HG02642 (cell line): ENCODE measurements at regions not wholly inside any gene's neighbourhood (a gene's known extent, or its start where the extent isn't known, plus 50 kb on each side); places are given as distances from the start of the nearest gene placed in this dataset.
"Not testable (repeated sequence)": the region's sequence is repeated elsewhere in the genome, so short reads cannot be mapped to it uniquely, and the experiment has no call there.

Experiments used
- ATAC-seq: cut with Tn5 transposase; IDR thresholded peaks from one replicate; pipeline ENCODE4 v1.9.1; 2021; ENCODE audit warnings: mild to moderate bottlenecking; ENCODE audit not compliant: unreplicated experiment, poor library complexity

DNA sequence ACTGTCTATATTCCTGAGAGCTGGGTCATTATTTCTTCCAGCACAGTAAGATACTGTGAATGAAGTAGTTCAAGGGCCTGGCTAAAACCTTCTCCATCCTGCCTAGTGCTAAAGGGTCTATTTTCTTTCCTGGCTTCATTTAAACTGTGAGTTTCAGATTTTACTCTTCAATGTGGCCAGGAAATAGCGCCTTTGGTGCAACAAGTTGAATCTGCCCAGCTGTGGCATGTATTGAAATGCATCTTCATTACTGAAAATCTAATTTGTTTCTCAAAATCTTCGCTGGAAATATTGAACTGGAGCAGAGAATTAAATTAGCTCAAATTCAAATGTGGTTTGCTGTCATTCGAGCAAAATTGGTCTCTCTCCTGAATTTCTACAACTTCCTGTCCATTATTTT lies 114.6 kb upstream of the KCNG1 start:
- no peak for ATAC-seq

DNA sequence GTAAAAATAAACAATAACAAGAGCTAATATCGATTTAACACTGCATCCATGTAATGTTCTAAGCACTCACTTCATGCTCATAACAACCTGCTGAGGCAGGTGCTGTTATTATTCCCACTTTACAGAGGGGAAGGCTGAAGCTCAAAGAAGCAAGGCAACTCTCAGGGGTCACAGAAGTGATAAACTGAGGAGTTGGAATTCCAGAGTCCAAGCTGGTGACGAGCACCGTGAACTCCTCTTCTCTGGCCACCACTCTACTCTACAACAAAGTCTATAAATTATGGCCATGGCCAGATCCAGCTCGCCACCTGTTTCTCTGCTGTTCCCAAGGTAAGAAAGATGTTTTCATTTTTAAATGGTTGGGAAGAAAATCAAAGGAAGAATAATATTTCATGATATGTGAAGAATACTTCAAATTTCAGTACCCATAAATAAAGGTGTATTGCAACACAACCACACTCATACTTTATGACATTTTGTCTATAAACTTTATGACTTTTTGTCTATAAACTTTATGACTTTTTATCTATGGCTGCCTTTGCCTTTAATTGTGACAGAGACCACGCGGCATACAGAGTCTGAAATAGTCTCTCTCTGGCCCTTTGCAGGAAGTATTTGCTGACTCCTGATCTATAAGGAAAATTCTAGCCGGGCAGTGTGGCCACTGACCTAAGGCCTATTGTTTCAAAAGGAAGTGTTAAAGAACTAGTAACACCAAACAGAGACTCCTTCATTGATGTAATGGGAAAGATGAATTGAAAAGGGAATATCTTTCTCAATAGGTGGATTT lies 113.2 kb upstream of the KCNG1 start:
- ATAC-seq, result no peak

DNA sequence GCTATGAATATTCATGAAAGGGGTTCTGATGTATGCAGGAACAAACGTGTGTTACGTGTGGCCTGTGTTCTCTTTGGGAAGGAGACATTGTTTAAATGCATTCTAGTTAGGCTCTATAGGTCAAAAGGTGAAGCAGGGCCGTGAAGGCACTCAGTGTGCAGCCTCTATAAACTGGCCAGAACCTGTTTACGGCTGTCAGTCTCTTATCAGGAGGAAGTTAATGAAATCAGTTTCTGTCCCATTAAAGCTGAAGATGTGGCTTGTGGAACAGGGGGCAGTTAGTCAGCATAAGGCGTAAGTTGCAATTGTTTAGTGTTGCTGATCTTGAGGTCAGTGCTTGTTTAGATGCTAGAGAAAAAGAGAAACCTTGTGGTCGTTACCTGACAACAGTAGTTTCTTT lies 111.5 kb upstream of the KCNG1 start:
- no peak for ATAC-seq

DNA sequence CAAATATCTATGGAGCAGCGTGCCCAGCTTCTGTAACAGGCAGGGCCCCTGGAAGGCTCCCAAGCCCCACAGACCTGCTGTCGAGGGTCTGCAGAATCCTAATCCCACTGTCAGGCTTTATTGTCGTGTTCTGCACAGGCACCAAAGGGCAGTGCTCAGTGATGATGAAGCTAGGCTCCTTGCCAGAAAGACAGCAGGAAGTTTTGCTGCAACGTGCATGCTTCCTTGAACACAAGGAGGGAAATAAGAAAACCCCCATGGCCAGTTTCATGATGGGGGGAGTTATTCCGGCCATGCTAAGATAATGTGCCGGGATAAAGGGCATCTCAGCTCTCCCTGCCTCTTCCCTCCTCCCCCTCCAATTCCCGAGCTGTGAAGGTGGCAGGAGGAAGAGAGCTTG lies 109.4 kb upstream of the KCNG1 start:
- ATAC-seq, result no peak

DNA sequence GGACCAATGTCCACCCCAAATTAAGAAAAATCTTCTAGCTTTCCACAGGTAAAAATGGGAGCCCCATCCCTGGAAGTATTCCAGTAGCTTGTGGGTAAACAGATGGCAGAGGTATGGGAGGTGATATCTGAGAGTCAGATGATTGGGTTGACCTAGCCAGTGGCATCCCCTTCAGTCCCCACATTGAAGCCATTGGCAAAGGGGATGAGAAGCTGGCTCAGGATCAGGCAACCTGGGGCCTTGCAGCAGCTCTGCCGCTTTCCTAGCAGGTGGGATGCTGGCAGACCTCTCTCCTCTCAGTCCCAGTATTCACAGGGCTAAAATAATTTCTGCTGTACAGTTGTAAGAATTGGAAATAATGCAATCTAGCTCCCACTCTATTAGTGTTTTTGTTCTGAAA lies 108.9 kb upstream of the KCNG1 start:
- no peak for ATAC-seq

DNA sequence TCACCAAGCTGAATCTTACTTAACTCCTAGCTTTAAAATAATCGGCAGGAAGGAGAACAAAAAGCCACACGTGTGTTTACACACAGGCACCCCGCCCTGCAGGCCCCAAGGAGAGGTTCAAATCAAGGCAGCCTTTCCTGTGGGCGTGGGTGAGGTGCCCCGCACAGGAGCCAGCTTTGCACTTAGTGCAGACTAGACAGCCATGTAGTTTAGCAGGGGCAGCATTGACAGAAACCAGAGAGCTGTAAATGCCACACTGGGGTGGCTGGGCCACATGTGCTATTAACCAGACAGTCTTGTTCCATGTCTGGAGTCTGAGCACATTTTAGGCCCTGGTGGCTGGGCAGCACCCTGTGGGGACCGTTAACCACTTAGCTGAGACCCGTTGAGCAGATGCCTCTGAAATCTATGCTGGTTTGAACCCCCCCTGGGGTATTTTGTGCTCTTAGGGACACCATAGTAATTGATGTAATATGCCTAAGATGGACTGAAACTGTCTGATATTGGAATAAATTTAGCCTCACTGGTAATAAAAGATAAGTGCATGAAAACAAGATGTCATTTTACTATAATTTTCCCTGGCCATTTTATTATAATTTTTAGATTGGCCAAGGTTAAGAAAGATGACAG lies 106.4 kb upstream of the KCNG1 start:
- ATAC-seq, result no peak

DNA sequence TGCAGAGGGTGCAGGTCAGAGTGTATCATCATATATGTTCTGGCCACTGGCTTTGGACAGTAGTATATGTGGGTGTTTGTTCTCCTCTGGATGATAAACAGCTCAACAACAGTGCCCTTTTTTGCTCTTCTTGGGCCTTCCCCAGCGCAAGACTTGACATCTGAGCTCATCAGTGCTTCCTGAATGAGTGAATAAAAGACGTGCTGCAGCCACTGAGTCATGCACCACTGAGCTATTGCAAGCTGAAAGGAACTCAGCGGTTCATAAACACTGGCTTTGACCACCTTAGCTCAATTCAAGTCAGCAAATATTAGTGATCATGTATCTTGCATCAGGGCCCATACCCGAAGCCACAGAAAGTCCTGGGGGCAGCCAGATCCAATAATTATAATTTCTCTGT lies 105.3 kb upstream of the KCNG1 start:
- ATAC-seq, result no peak

DNA sequence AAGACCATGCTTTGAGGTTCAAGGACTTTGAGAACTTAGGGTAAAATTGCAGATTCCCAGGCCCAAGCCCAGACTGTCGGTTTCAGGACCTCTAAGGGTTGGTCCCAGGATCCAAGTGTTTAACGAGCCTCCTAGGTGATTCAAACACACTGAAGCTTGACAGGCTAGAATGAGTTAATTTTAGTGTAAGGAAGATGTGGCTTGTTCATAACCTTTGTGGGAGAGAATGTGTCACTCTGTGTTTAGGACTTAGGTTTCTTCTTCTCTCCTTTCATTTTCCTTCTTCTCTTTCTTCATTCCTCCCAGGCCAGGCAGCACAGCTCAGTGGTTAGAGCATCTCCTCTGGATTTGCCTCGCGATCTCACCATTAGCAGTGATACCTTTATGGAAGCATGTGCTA lies 104.8 kb upstream of the KCNG1 start:
- ATAC-seq, result no peak

DNA sequence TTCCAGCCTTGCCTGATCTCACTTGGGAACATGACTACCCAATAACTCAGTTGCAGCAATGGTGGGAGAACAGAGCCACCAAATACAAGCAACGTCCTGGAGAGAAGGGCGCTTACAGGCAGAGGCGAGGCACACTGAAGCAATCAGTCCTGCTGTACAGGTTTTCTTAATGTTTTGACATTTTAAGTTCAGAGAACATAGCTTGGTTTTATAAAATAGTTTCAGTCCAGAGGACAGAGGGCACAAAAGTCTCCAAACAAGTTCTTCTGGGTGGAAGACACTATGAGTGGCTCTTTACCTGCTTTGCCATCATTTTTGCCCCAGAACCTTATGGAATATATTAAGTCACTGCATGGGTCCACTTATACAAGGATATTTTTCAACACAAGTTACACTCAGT lies 103.4 kb upstream of the KCNG1 start:
- no peak for ATAC-seq

DNA sequence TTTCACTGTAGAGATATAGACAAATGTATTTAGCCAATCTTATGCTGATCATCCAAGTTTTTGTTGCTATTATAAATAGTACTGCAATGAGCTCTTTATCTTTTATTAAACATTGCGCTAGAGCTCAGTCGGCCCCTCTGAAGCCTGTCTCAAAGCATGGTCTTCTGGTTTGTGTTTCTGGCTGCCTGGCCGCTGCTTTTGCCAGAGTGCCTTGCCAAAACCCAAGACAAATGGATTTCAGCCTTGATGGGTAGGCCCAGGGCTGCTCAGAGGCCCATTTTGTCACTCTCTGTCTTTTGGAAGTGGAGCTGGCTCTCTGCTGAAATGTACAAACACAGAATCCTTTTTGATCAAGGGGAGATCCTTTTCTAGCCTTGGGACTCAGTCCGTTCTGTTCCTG lies 102.9 kb upstream of the KCNG1 start:
- no peak for ATAC-seq

DNA sequence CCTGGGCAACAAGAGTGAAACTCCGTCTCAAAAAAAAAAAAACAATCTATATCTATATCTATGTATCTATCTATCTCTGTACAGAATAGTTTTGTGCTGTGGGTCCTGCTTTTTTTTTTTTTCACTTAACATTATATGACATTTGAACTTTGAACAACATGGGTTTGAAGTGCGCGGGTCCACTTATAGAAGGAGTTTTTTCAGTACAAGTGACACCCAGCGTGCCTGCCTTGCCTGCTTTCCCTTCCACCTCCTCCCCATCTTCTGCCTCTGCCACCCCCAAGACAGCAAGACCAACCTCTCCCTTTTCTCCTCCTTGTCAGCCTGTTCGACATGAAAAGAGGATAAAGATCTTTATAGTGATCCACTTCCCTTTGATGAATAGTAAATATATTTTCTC lies 102.2 kb upstream of the KCNG1 start:
- ATAC-seq, result no peak

DNA sequence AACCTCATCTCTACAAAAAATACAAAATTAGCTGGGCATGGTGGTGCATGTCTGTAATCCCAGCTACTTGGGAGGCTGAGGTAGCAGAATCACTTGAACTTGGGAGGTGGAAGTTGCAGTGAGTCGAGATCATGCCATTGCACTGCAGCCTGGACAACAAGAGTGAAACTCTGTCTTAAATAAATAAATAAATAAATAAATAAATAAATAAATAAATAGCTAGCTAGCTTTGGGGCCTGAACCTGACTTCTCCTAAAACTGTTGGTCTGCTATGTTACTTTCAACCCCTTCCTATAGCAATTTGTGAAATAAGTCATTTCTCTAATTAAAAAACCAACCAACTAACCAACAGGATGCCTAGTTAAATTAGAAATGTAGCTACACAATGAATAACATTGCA lies 101.0 kb upstream of the KCNG1 start:
- not testable (repeated sequence) for ATAC-seq

DNA sequence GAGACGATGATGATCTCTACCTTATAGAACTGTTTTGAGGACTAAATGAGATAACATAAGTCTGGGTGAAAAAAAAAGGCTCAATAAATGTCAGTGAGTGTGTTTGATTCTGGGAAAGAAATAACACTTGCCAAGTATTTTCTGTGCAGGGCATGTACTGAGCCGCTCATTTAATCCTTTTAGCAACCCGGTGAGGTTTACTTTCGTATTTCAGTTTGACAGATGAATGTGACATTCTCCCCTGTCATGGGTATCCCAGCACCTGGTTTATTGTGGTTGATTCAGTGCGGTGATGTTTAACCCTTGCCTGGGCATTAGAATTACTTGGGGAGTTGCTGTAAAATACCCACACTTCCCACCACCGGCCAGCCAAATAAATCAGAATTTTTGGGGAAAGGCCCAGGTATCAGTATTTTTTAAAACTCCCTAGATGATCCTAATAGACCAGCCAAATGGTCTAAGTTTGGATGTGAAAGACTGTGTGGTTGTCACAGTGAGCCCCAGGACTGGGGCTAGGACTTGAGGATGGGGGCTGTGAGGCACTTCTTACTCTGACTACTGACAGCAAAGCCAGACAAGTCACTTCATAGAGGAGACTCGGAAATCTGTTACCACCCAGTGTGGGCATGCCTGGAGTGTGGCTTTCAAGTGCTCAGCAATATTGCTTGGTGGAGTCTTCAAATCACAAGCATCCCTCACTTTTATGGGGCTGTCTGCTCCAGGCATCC lies 100.2 kb upstream of the KCNG1 start:
- ATAC-seq, result no peak

DNA sequence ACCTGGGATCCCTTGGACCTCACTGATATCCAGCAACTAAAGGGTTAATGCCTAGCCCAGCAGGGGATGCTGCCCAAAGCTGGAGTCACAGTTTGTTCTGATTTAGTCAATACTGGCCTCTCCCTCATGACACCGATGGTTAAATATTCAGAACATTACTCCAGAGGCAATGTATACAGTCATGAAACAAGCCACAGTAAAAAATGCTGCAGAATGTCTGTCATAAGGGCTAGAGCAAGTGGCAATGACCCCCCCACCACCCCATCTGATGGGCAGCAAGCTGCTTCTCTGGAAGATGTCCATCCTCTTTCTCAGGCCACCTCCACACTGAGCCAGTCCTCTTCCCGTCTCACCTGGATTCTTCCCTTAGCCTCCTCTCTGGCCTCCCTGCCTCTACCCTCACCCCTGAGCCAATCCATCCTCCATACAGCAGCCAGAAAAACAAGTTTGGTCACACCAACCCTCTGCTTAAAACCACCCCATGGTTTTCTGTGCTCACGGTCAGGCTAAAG lies 99.0 kb upstream of the KCNG1 start:
- no peak for ATAC-seq

DNA sequence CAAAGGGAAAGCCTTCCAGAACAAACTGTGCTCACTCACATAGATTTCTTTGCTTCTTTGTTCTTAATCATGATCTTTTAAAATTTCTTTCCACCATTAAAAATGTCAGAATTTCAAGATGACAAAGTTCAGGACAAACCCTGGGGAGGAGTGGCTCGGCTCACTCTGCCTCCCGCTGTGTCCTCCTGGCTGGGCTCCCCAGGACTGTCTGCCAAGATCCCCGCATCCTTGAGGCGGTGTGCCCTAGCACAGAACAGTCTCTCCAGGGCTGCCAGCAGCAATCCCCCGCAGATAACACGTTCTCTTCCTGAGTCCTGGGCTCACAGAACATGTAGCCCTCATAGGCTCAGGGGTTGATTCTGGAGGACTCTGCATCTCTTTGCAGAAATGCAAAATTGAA lies 98.4 kb upstream of the KCNG1 start:
- ATAC-seq, result no peak

DNA sequence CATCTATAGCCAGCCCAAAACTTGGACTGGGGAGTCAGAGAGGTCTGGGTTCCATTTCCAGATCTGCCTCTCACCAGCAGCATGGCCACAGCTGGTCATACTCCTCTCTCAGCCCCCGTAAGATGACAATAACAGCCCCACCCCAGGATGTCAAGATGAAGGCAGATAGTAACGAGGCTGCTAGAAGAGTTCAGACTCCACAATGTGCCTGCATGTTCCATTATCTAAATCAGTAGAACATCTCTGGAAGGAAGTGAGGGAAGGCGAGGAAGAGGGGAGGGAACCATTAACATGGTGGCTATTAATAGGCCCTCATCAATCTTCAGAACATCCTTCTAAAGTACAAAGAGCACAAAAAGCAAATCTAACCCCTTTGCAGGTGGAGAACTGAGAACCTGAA lies 98.0 kb upstream of the KCNG1 start:
- no peak for ATAC-seq

DNA sequence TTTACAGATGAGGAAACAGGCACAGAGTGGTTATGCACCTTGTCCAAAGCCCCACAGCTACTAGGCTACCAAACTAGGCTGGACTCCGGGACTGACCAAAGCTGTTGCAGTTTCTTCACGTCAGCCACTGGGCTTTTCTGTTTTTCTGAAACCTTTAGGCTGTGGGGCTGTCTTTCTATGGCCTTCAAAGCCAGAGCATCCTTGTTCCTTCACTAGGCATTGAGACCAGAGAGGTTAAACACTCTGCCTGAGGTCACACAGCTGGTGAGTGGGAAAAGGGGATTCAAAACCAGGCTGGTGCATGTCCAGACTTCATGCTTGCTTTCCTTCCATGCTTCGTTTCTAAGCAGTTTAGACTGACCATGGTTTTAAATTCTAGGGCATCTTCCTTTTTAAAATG lies 97.5 kb upstream of the KCNG1 start:
- no peak for ATAC-seq

DNA sequence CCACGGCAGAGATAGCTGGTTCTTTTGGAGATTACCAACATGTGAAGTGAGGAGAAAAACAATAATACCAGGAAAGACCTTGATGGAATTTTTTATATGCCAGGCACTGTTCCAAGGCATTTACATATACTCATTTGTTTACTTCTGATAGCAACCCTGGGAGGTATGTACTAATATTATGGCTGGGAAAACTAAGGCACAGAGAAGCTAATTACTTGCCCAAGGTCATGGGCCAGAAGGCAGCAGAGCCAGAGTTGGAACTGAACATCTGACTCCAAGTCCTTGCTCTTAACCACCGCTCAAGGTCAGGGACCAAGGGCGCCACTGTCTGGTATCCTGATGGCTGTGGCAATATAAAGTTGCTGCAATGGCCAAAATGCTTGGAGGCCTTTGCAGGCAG lies 97.0 kb upstream of the KCNG1 start:
- no peak for ATAC-seq

DNA sequence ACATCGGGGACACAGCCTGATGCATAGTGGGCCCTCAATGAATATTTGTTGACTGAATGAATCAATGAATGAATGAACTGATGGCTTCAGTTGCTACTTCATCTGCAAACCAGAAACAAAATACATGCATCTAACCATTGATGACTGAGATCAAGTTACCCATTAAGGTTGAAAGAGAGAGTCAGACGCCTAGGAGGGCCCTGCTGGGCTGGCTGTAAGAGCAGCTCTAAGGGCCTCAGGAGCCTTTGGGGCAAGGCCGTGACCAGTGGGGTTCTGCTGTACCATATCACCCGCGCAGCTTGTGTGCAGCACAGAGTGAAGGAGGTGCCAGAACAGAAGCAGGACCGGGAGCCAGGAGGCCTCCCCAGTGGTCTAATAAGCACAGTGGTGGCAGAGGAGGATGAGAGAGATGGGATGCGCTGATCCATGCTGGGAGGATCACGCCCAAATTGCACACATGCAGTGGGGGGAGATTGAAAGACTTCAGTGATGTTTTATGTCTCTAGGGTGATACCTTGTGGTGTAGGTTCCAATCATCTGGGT lies 96.1 kb upstream of the KCNG1 start:
- no peak for ATAC-seq

DNA sequence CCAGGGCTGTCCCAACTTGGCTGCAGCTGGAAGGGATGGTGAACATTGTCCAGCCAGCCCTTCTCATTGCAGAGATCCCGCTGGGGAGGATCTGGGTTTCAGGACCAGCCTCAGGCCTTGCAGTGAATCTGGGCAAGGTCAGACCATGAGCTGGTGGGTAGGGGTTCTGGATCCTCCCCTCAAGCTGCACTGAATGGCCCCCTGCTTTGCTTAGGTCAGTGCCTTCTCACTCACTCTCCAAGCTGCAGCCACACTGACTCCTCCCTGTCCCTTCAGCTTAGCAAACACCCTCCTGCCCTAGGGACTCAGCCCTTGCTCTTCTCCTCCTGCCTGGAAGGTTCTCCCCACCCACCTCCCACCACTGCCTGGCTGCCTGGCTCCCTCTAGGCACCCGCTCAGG lies 95.3 kb upstream of the KCNG1 start:
- ATAC-seq, result no peak
